Spleen (tissue), 7 donors: ENCODE measurements at regions not wholly inside any gene's neighbourhood (a gene's known extent, or its start where the extent isn't known, plus 50 kb on each side); places are given as distances from the start of the nearest gene placed in this dataset.

Source experiments
- POLR2A ChIP-seq, 3 donors: fragments of 450-650 bp; IDR thresholded peaks; one replicate each; pipeline ENCODE4 v1.5.1; 2017; ENCODE audit warnings: antibody characterized with exemption in 3 of 3, mild to moderate bottlenecking in 1 of 3
- TF ChIP-seq, protein P1 (sequence below), 11 experiments: fragments of 200-600 bp in 7 of 11; fragments of 450-650 bp in 4 of 11; sonication (generic) in 4 of 11; IDR thresholded peaks in 8 of 11; conservative IDR thresholded peaks in 3 of 11; 1 replicate in 7 of 11; 2 replicates in 4 of 11; pipeline versions ENCODE4 v1.4.0 to v1.8.0; 2016 to 2021; ENCODE audit warnings: antibody characterized with exemption in 11 of 11, inconsistent platforms in 4 of 11, mild to moderate bottlenecking in 1 of 11
- donor health status: DM: no; HTN: no; CAD: no; lungs with moderate emphysema.
- donor health status: DM: no; HTN: no; CAD: no.
- donor health status: DM: no; HTN: no; CAD: no.

- TF ChIP-seq, protein P1, sequence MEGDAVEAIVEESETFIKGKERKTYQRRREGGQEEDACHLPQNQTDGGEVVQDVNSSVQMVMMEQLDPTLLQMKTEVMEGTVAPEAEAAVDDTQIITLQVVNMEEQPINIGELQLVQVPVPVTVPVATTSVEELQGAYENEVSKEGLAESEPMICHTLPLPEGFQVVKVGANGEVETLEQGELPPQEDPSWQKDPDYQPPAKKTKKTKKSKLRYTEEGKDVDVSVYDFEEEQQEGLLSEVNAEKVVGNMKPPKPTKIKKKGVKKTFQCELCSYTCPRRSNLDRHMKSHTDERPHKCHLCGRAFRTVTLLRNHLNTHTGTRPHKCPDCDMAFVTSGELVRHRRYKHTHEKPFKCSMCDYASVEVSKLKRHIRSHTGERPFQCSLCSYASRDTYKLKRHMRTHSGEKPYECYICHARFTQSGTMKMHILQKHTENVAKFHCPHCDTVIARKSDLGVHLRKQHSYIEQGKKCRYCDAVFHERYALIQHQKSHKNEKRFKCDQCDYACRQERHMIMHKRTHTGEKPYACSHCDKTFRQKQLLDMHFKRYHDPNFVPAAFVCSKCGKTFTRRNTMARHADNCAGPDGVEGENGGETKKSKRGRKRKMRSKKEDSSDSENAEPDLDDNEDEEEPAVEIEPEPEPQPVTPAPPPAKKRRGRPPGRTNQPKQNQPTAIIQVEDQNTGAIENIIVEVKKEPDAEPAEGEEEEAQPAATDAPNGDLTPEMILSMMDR (IDR thresholded peaks at IDR 0.05 in 8 of 11, conservative IDR thresholded peaks at IDR 0.05 in 3 of 11) = no peak
- no peak for TF ChIP-seq POLR2A (IDR thresholded peaks at IDR 0.05)
These were observed 206.1 kb upstream of the PROK2 start for GRCh38 chr3:71991046-71991445.
